Spleen (tissue), 7 donors: ENCODE measurements at regions not wholly inside any gene's neighbourhood (a gene's known extent, or its start where the extent isn't known, plus 50 kb on each side); places are given as distances from the start of the nearest gene placed in this dataset.

Experiments used
- POLR2A ChIP-seq, 3 donors: fragments of 450-650 bp; IDR thresholded peaks; one replicate each; pipeline ENCODE4 v1.5.1; 2017; ENCODE audit warnings: antibody characterized with exemption in 3 of 3, mild to moderate bottlenecking in 1 of 3
- TF ChIP-seq, protein P1 (sequence below), 11 experiments: fragments of 200-600 bp in 7 of 11; fragments of 450-650 bp in 4 of 11; sonication (generic) in 4 of 11; IDR thresholded peaks in 8 of 11; conservative IDR thresholded peaks in 3 of 11; 1 replicate in 7 of 11; 2 replicates in 4 of 11; pipeline versions ENCODE4 v1.4.0 to v1.8.0; 2016 to 2021; ENCODE audit warnings: antibody characterized with exemption in 11 of 11, inconsistent platforms in 4 of 11, mild to moderate bottlenecking in 1 of 11
- donor health status: DM: no; HTN: no; CAD: no; lungs with moderate emphysema.
- donor health status: DM: no; HTN: no; CAD: no.
- donor health status: DM: no; HTN: no; CAD: no.

DNA sequence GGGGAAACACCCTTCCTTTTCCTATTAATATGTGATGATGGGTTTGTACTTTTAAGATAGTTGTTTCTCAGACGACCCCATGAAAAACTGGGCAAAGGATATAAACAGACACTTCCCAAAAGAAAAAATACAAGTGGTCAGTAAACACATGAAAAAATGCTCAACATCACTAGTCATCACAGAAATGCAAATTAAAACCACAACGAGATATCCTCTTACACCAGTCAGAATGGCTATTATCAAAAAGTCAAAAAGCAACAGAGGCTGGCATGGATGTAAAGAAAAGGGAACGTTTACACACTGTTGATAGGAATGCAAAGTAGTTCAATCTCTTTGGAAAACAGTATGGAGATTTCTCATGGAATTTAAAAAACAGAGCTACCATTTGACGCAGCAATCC is 111.4 kb upstream of the ZEB1 start:
- no peak for TF ChIP-seq POLR2A (IDR thresholded peaks at IDR 0.05)
- TF ChIP-seq, protein P1, sequence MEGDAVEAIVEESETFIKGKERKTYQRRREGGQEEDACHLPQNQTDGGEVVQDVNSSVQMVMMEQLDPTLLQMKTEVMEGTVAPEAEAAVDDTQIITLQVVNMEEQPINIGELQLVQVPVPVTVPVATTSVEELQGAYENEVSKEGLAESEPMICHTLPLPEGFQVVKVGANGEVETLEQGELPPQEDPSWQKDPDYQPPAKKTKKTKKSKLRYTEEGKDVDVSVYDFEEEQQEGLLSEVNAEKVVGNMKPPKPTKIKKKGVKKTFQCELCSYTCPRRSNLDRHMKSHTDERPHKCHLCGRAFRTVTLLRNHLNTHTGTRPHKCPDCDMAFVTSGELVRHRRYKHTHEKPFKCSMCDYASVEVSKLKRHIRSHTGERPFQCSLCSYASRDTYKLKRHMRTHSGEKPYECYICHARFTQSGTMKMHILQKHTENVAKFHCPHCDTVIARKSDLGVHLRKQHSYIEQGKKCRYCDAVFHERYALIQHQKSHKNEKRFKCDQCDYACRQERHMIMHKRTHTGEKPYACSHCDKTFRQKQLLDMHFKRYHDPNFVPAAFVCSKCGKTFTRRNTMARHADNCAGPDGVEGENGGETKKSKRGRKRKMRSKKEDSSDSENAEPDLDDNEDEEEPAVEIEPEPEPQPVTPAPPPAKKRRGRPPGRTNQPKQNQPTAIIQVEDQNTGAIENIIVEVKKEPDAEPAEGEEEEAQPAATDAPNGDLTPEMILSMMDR (IDR thresholded peaks at IDR 0.05 in 8 of 11, conservative IDR thresholded peaks at IDR 0.05 in 3 of 11) = no peak
